ENCODE measurements at regions not wholly inside any gene's neighbourhood (a gene's known extent, or its start where the extent isn't known, plus 50 kb on each side); places are given as distances from the start of the nearest gene placed in this dataset.
"Not testable (repeated sequence)": the region's sequence is repeated elsewhere in the genome, so short reads cannot be mapped to it uniquely, and the experiment has no call there.

GRCh38 chr3:74267131-74267530, 347.3 kb downstream of the CNTN3 start:
- WGBS, 2 experiments (ENCODE audit: insufficient coverage in 2 of 2), result 77 to 78% methylated on average over 1 to 2 of the region's 5 CpGs
- no peaks in the 10 kb centered on the region for H3K9me3 ChIP-seq (ENCODE audit: control insufficient read depth, low read length)
- no peak overlapping the region for H3K27ac ChIP-seq (ENCODE audit: low read depth, low read length, severe bottlenecking)
- H3K4me1 ChIP-seq (ENCODE audit: control insufficient read depth, insufficient read depth, low read length, poor library complexity, severe bottlenecking), result no peaks in the 10 kb centered on the region
- H3K36me3 ChIP-seq (ENCODE audit: control insufficient read depth, insufficient read depth, low read length), result no peaks in the 10 kb centered on the region
- H3K4me3 ChIP-seq (ENCODE audit: extremely low read depth, insufficient read depth, low read length, poor library complexity, severe bottlenecking), result no peak overlapping the region

- H3K36me3 ChIP-seq (ENCODE audit: control insufficient read depth, insufficient read depth, low read length), result no peaks in the 10 kb centered on the region
- no peak overlapping the region for H3K4me3 ChIP-seq (ENCODE audit: extremely low read depth, insufficient read depth, low read length, poor library complexity, severe bottlenecking)
- WGBS, 2 experiments (ENCODE audit: insufficient coverage in 2 of 2), result no CpG with 5 or more reads among the region's 1 CpG
- H3K27ac ChIP-seq (ENCODE audit: low read depth, low read length, severe bottlenecking), result no peak overlapping the region
- H3K4me1 ChIP-seq (ENCODE audit: control insufficient read depth, insufficient read depth, low read length, poor library complexity, severe bottlenecking), result no peaks in the 10 kb centered on the region
- H3K9me3 ChIP-seq (ENCODE audit: control insufficient read depth, low read length), result no peaks in the 10 kb centered on the region
Measured at GRCh38 chr3:74265069-74265468, 349.4 kb downstream of the CNTN3 start.

- Histone ChIP-seq H3K27ac (ENCODE audit: low read depth, low read length, severe bottlenecking) (no peak overlapping the region), H3K4me1 (ENCODE audit: control insufficient read depth, insufficient read depth, low read length, poor library complexity, severe bottlenecking) (no peaks in the 10 kb centered on the region), H3K4me3 (ENCODE audit: extremely low read depth, insufficient read depth, low read length, poor library complexity, severe bottlenecking) (no peak overlapping the region), H3K9me3 (ENCODE audit: control insufficient read depth, low read length) (no peaks in the 10 kb centered on the region), H3K36me3 (ENCODE audit: control insufficient read depth, insufficient read depth, low read length) (no peaks in the 10 kb centered on the region)
- WGBS, 2 experiments (ENCODE audit: insufficient coverage in 2 of 2), result no CpG with 5 or more reads among the region's 1 CpG
Measured at GRCh38 chr3:74263031-74263430, 351.4 kb downstream of the CNTN3 start.

- 100% methylated on average over 1 of the region's 3 CpGs; no CpG with 5 or more reads in 1 of the 2 experiments for WGBS, 2 experiments (ENCODE audit: insufficient coverage in 2 of 2)
- H3K4me1 ChIP-seq (ENCODE audit: control insufficient read depth, insufficient read depth, low read length, poor library complexity, severe bottlenecking), result no peaks in the 10 kb centered on the region
- no peak overlapping the region for H3K27ac ChIP-seq (ENCODE audit: low read depth, low read length, severe bottlenecking)
Measured at GRCh38 chr3:74233091-74233490, 381.4 kb downstream of the CNTN3 start.

GRCh38 chr3:74217467-74217866, 397.0 kb downstream of the CNTN3 start:
- no peaks in the 10 kb centered on the region for H3K4me1 ChIP-seq (ENCODE audit: control insufficient read depth, insufficient read depth, low read length, poor library complexity, severe bottlenecking)
- 67 to 100% methylated on average over 1 of the region's 3 CpGs for WGBS, 2 experiments (ENCODE audit: insufficient coverage in 2 of 2)
- H3K27ac ChIP-seq (ENCODE audit: low read depth, low read length, severe bottlenecking), result no peak overlapping the region
- H3K9me3 ChIP-seq (ENCODE audit: control insufficient read depth, low read length), result no peaks in the 10 kb centered on the region
- H3K36me3 ChIP-seq (ENCODE audit: control insufficient read depth, insufficient read depth, low read length), result no peaks in the 10 kb centered on the region
- no peak overlapping the region for H3K4me3 ChIP-seq (ENCODE audit: extremely low read depth, insufficient read depth, low read length, poor library complexity, severe bottlenecking)

More at GRCh38 chr3:74233091-74233490, 381.4 kb downstream of the CNTN3 start:
- H3K36me3 ChIP-seq (ENCODE audit: control insufficient read depth, insufficient read depth, low read length), result no peaks in the 10 kb centered on the region
- H3K4me3 ChIP-seq (ENCODE audit: extremely low read depth, insufficient read depth, low read length, poor library complexity, severe bottlenecking), result no peak overlapping the region
- H3K9me3 ChIP-seq (ENCODE audit: control insufficient read depth, low read length), result no peaks in the 10 kb centered on the region

GRCh38 chr3:74214286-74214685, 400.2 kb downstream of the CNTN3 start:
- WGBS, 2 experiments (ENCODE audit: insufficient coverage in 2 of 2), result 84 to 100% methylated on average over 1 to 2 of the region's 4 CpGs
- no peaks in the 10 kb centered on the region for H3K36me3 ChIP-seq (ENCODE audit: control insufficient read depth, insufficient read depth, low read length)
- H3K4me3 ChIP-seq (ENCODE audit: extremely low read depth, insufficient read depth, low read length, poor library complexity, severe bottlenecking), result no peak overlapping the region
- H3K27ac ChIP-seq (ENCODE audit: low read depth, low read length, severe bottlenecking), result no peak overlapping the region
- no peaks in the 10 kb centered on the region for H3K4me1 ChIP-seq (ENCODE audit: control insufficient read depth, insufficient read depth, low read length, poor library complexity, severe bottlenecking)
- H3K9me3 ChIP-seq (ENCODE audit: control insufficient read depth, low read length), result no peaks in the 10 kb centered on the region

GRCh38 chr3:74210739-74211138, 403.7 kb downstream of the CNTN3 start:
- Histone ChIP-seq H3K9me3 (ENCODE audit: control insufficient read depth, low read length) (no peaks in the 10 kb centered on the region), H3K36me3 (ENCODE audit: control insufficient read depth, insufficient read depth, low read length) (no peaks in the 10 kb centered on the region), H3K4me1 (ENCODE audit: control insufficient read depth, insufficient read depth, low read length, poor library complexity, severe bottlenecking) (no peaks in the 10 kb centered on the region), H3K27ac (ENCODE audit: low read depth, low read length, severe bottlenecking) (no peak overlapping the region), H3K4me3 (ENCODE audit: extremely low read depth, insufficient read depth, low read length, poor library complexity, severe bottlenecking) (no peak overlapping the region)

GRCh38 chr3:74200952-74201351, 413.5 kb downstream of the CNTN3 start:
- H3K27ac ChIP-seq (ENCODE audit: low read depth, low read length, severe bottlenecking), result no peak overlapping the region
- no peaks in the 10 kb centered on the region for H3K36me3 ChIP-seq (ENCODE audit: control insufficient read depth, insufficient read depth, low read length)
- H3K4me1 ChIP-seq (ENCODE audit: control insufficient read depth, insufficient read depth, low read length, poor library complexity, severe bottlenecking), result no peaks in the 10 kb centered on the region
- WGBS, 2 experiments (ENCODE audit: insufficient coverage in 2 of 2), result no CpG with 5 or more reads among the region's 2 CpGs
- no peak overlapping the region for H3K4me3 ChIP-seq (ENCODE audit: extremely low read depth, insufficient read depth, low read length, poor library complexity, severe bottlenecking)
- H3K9me3 ChIP-seq (ENCODE audit: control insufficient read depth, low read length), result peaks cover 6% of the 10 kb centered on the region

GRCh38 chr3:74178664-74179063, 435.8 kb downstream of the CNTN3 start:
- WGBS, 2 experiments (ENCODE audit: insufficient coverage in 2 of 2), result 100% methylated on average over 2 to 5 of the region's 5 CpGs
- H3K27ac ChIP-seq (ENCODE audit: low read depth, low read length, severe bottlenecking); H3K9me3 ChIP-seq (ENCODE audit: control insufficient read depth, low read length); H3K4me1 ChIP-seq (ENCODE audit: control insufficient read depth, insufficient read depth, low read length, poor library complexity, severe bottlenecking); H3K36me3 ChIP-seq (ENCODE audit: control insufficient read depth, insufficient read depth, low read length); H3K4me3 ChIP-seq (ENCODE audit: extremely low read depth, insufficient read depth, low read length, poor library complexity, severe bottlenecking): not testable (repeated sequence)

- H3K4me3 ChIP-seq (ENCODE audit: extremely low read depth, insufficient read depth, low read length, poor library complexity, severe bottlenecking), result no peak overlapping the region
- no CpG with 5 or more reads among the region's 2 CpGs for WGBS, 2 experiments (ENCODE audit: insufficient coverage in 2 of 2)
- H3K9me3 ChIP-seq (ENCODE audit: control insufficient read depth, low read length), result no peaks in the 10 kb centered on the region
- H3K27ac ChIP-seq (ENCODE audit: low read depth, low read length, severe bottlenecking), result no peak overlapping the region
- no peaks in the 10 kb centered on the region for H3K36me3 ChIP-seq (ENCODE audit: control insufficient read depth, insufficient read depth, low read length)
- no peaks in the 10 kb centered on the region for H3K4me1 ChIP-seq (ENCODE audit: control insufficient read depth, insufficient read depth, low read length, poor library complexity, severe bottlenecking)
Measured at GRCh38 chr3:74173090-74173489, 441.4 kb downstream of the CNTN3 start.

- Histone ChIP-seq H3K4me1 (ENCODE audit: control insufficient read depth, insufficient read depth, low read length, poor library complexity, severe bottlenecking) (no peaks in the 10 kb centered on the region), H3K36me3 (ENCODE audit: control insufficient read depth, insufficient read depth, low read length) (no peaks in the 10 kb centered on the region), H3K4me3 (ENCODE audit: extremely low read depth, insufficient read depth, low read length, poor library complexity, severe bottlenecking) (no peak overlapping the region), H3K9me3 (ENCODE audit: control insufficient read depth, low read length) (no peaks in the 10 kb centered on the region), H3K27ac (ENCODE audit: low read depth, low read length, severe bottlenecking) (no peak overlapping the region)
- WGBS, 2 experiments (ENCODE audit: insufficient coverage in 2 of 2), result 75 to 80% methylated on average over 1 of the region's 1 CpG
Measured at GRCh38 chr3:74167926-74168325, 446.5 kb downstream of the CNTN3 start.

- no peak overlapping the region for H3K4me3 ChIP-seq (ENCODE audit: extremely low read depth, insufficient read depth, low read length, poor library complexity, severe bottlenecking)
- no CpG with 5 or more reads among the region's 4 CpGs for WGBS, 2 experiments (ENCODE audit: insufficient coverage in 2 of 2)
- H3K27ac ChIP-seq (ENCODE audit: low read depth, low read length, severe bottlenecking), result no peak overlapping the region
- H3K9me3 ChIP-seq (ENCODE audit: control insufficient read depth, low read length), result no peaks in the 10 kb centered on the region
- no peaks in the 10 kb centered on the region for H3K36me3 ChIP-seq (ENCODE audit: control insufficient read depth, insufficient read depth, low read length)
- no peaks in the 10 kb centered on the region for H3K4me1 ChIP-seq (ENCODE audit: control insufficient read depth, insufficient read depth, low read length, poor library complexity, severe bottlenecking)
Measured at GRCh38 chr3:74165211-74165610, 449.2 kb downstream of the CNTN3 start.
